ENCODE measurements at regions not wholly inside any gene's neighbourhood (a gene's known extent, or its start where the extent isn't known, plus 50 kb on each side); places are given as distances from the start of the nearest gene placed in this dataset.
"Not testable (repeated sequence)": the region's sequence is repeated elsewhere in the genome, so short reads cannot be mapped to it uniquely, and the experiment has no call there.

DNA sequence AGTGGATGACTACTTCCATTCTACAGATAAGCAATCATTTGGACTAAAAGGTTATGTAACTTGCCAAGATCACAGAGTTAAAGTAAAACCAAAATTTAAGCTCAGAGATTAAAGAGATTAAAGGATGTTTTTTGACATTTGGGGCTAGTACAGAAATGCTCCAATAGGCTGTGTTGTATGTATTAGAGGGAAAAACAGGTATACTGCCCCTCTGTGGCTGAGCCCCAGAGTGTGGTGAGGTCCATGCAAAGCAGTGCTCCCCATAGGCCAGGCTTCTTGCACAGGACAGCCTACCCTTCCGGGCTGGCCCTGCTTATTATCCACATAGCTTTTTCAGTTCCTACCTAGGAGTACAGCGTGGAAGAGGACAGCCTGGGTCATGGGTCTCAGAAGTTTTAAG lies 322.8 kb downstream of the POM121L12 start:
- ATAC-seq (ENCODE audit: low FRiP score) (no peak), DNase-seq (ENCODE audit: low spot score) (no peak)
- TF ChIP-seq, protein P1, sequence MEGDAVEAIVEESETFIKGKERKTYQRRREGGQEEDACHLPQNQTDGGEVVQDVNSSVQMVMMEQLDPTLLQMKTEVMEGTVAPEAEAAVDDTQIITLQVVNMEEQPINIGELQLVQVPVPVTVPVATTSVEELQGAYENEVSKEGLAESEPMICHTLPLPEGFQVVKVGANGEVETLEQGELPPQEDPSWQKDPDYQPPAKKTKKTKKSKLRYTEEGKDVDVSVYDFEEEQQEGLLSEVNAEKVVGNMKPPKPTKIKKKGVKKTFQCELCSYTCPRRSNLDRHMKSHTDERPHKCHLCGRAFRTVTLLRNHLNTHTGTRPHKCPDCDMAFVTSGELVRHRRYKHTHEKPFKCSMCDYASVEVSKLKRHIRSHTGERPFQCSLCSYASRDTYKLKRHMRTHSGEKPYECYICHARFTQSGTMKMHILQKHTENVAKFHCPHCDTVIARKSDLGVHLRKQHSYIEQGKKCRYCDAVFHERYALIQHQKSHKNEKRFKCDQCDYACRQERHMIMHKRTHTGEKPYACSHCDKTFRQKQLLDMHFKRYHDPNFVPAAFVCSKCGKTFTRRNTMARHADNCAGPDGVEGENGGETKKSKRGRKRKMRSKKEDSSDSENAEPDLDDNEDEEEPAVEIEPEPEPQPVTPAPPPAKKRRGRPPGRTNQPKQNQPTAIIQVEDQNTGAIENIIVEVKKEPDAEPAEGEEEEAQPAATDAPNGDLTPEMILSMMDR (IDR thresholded peaks at IDR 0.05), result no peak

- DNase-seq (ENCODE audit: low spot score) (no peak), ATAC-seq (ENCODE audit: low FRiP score) (no peak)
- TF ChIP-seq, protein P1 (IDR thresholded peaks at IDR 0.05), result no peak
Observed at GRCh38 chr7:53383131-53383530, 347.7 kb downstream of the POM121L12 start.

GRCh38 chr7:53385239-53385638 lies 349.8 kb downstream of the POM121L12 start:
- not testable (repeated sequence) for DNase-seq (ENCODE audit: low spot score); ATAC-seq (ENCODE audit: low FRiP score)

DNA sequence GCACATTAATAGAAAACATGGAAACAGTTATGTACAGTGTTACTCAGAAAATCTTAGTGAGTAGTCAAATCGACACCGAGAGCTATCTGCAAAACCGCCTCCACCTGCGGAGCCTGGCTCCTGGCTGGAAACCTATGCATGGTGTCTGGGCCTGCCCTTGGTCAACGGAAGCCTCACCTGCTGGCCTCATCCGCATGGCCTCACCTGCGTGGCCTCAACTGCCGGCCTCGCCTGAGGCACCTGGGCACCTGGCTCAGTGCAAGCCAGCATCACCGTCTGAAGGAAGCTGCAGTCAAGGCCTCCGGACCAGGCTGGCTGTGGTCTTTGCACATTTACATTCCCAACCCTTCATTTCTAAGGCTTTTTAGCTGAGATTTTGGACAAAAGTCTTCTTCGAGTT lies 352.1 kb downstream of the POM121L12 start:
- DNase-seq (ENCODE audit: low spot score) (no peak), ATAC-seq (ENCODE audit: low FRiP score) (no peak)
- TF ChIP-seq, protein P1 (IDR thresholded peaks at IDR 0.05), result no peak

GRCh38 chr7:53397911-53398310 lies 362.5 kb downstream of the POM121L12 start:
- ATAC-seq (ENCODE audit: low FRiP score) (no peak), DNase-seq (ENCODE audit: low spot score) (no peak)
- TF ChIP-seq, protein P1 (IDR thresholded peaks at IDR 0.05), result no peak

GRCh38 chr7:53398566-53398965 lies 363.1 kb downstream of the POM121L12 start:
- DNase-seq (ENCODE audit: low spot score), result no peak
- ATAC-seq (ENCODE audit: low FRiP score), result no peak
- TF ChIP-seq, protein P1 (IDR thresholded peaks at IDR 0.05), result no peak

DNA sequence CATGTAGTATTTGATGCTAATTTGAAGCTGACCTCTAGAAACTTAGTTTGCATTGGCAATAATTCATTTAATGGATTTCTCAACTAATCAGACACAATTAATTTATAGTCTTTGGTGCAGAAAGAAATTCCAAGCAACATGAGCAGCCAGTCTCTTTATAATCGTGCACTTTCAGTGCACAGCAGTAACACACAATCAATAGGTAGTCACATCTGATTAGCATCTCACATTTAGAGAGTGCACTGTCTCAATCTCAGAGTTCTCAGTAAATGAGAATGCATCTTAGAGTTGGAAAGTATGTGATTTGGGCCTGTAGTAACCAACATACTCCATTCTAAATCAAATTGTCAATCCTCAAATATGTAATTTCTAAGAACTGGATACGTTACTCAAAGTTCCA lies 377.6 kb downstream of the POM121L12 start:
- ATAC-seq (ENCODE audit: low FRiP score) (no peak), DNase-seq (ENCODE audit: low spot score) (no peak)
- TF ChIP-seq, protein P1 (IDR thresholded peaks at IDR 0.05), result no peak

- ATAC-seq (ENCODE audit: low FRiP score), result no peak
- DNase-seq (ENCODE audit: low spot score), result no peak
- TF ChIP-seq, protein P1 (IDR thresholded peaks at IDR 0.05), result no peak
Observed at GRCh38 chr7:53415816-53416215, 380.4 kb downstream of the POM121L12 start.

All from omental fat pad (tissue), 3 donors.